HG02885 (cell line): ENCODE measurements at regions not wholly inside any gene's neighbourhood (a gene's known extent, or its start where the extent isn't known, plus 50 kb on each side); places are given as distances from the start of the nearest gene placed in this dataset.

Experiments
- ATAC-seq: cut with Tn5 transposase; IDR thresholded peaks from one replicate; pipeline ENCODE4 v1.9.1; 2021; ENCODE audit warnings: mild to moderate bottlenecking; ENCODE audit not compliant: unreplicated experiment, poor library complexity

DNA sequence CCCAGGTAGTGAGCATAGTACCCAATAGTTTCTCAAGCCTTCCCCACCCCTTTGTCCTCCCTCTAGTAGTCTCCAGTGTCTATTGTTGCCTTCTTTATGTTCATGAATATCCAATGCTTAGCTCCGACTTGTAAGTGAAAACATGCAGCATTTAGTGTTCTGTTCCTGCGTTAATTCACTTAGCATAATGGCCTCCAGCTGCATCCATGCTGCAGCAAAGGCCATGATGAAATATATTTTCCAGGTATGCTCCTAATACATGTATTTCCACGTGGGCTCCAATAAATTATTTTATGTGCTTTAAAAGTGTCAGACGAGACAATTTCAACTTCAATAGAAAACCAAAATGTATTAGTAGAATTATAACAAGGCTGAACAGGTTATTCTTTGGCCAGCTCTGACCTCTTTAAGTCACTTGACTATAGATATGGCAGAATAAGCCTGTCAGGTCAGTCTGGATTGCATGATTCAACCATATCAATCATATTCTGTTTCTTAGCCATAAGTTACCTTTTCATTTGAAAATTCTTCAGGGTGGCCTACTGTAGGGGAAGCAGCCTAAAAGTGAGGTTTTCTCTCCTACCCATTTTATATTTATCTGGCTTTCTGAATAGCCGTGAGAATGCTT, 2291.6 kb upstream of the WWC1 start:
- ATAC-seq = no peak

DNA sequence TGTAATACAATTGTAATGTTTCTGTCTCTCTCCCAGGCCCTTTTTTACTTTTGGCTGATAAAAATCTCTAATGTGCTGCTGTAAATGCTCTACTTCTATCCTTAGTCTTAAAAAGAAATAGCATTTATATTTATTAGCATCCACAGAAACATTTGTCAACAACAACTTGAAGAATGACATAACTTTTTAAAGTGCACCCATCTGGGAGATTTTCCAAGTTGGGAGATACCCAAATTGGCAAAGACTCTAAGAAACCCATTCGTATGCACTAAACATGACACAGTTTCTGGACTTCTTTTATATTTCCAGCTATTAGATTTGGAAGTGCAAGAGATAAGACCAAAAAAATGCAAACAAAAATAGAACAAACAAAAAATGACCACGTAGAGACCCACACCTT, 2287.4 kb upstream of the WWC1 start:
- ATAC-seq = no peak

DNA sequence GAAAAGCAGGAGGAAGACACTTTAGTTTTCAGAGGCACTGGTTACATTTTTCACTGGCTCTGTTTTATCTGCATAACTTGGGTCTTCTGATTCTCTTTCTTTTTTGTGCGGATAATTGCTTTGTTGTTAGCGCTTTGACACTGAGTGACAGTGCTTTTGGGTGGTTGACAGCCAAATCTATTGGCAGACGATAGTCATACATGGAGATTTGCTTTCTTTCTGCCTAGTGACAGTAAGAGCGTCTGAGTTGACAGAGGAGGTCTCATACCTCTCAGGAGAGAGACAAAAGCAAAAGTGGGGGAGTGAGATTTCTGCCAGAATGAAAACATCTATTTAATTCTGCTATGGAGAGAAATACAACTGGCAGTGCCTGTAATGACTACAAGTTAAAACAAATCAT, 2278.0 kb upstream of the WWC1 start:
- no peak for ATAC-seq

DNA sequence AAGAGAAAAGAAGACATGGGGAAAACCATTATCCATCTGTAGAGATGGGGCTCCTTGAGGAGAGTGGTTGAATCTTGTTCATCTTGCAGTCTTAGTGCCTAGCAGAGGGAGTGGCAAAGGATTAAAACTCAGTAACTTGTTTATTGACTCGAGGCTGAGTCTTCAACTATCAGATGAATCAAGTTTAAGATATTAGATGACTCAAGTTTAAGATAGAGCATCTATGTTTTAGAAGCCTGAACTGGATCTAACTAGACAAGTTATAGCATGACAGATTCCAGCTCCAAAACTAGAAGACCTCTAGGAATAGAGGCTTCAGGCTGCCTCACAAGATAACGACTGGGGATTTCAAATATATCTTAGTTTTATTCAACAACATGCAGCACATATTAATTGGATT, 2277.2 kb upstream of the WWC1 start:
- ATAC-seq = no peak

DNA sequence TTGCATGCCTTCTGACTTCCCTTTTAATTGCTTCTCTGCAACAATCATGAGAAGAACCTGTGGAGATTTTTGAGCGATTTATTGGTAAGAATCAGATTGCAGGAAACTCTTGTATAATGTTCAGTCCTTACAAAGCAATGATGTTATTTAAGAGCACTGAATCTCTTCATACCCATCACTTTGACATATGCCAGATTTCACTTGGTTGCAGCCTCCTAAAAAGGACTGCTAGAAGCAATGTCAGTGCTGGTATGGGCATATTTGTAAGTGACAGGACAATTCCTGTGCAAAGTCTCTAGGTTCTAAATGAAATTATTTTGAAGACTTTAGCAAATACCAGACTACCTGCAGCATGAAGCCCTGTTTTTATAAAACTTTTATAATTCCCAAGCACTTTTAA, 2272.7 kb upstream of the WWC1 start:
- ATAC-seq = no peak

DNA sequence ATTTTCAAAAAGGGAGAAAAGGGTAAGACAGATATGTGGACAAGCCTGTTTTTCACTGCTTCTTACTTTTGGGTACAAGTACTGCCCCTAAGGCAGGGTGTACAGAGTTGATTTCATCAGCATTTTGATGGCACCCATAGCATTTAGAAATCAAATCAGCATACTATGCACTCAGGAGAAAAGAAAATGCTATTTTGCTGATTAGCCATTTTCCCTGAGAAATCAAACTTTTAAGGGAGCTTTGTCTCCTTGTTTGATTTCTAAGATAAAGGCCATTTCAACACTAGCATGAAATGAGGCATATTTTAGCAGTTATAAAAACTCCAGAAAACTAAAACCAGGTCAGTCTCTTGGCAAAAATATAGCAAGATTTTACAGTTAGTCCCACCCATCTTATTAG, 2269.4 kb upstream of the WWC1 start:
- ATAC-seq = no peak

DNA sequence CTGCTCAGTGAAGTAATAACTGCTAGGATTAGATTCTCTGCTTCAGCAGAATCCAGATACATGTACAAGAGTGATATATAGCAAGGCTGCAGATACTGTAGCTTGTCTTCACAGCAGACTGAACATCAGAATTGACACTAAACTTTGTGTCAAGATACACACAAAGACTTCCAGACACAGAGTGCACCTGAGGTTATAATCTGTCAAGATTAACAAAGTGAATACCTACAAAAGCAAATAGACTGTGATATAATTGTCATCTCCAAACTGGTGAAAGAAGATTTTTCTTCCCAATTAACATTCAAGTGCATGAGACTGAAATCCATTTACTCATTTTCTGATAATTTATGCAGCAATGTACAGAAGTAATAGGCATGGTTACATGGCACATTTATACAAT, 2266.5 kb upstream of the WWC1 start:
- no peak for ATAC-seq

DNA sequence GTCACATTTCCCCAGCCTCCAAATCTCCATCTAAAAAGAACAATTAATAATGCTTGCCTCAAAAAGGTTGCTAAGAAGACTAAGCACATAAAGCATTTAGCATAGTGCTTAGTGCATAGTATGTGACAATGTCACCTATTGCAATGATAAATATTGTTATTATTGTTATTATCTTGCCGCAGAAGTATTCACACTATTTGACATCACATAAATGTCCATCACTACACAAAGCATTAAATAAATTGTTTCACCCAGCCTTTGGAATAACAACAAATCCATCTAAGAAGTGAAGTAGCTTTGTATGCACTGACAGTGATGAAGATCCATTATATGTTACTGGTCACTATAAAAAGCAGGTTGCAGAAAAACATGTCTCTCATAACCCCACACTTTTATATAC, 2263.9 kb upstream of the WWC1 start:
- ATAC-seq = no peak

DNA sequence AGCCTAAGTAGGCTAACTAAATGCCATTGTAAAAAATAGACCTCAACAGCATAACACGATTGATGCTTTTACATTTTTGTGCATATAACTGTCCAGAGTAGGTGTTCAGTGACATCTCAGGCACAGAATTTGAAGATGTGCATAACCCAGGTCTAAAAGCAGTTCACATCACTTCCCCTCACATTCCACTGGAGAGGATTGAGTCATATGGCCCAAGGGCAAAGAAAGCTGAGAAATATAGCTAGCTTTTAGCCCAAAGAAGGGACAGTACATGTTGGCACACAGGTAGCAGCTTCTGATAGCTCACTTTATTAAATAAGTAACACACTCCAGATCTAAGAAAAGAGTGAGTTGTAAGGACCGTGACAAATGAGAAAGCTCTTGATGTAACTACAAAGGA, 2259.5 kb upstream of the WWC1 start:
- ATAC-seq = no peak

DNA sequence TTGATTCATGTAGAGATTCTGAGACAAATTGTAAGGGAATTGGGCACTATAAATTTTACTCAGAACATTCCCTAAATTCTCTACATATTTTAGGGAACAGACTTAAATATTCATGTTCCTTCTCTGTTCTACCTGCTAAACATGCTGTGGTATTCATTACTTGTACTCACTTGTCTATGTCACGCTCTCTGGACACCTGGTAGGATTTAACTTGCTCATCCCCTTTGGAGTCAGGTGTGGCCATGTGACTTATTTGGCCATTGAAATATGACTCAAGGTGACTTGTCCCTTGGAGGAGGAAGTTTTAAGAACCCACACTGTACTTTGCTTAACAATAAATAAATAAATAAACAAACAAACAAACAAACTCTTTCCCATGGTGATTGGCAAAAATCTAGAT, 2258.8 kb upstream of the WWC1 start:
- no peak for ATAC-seq

DNA sequence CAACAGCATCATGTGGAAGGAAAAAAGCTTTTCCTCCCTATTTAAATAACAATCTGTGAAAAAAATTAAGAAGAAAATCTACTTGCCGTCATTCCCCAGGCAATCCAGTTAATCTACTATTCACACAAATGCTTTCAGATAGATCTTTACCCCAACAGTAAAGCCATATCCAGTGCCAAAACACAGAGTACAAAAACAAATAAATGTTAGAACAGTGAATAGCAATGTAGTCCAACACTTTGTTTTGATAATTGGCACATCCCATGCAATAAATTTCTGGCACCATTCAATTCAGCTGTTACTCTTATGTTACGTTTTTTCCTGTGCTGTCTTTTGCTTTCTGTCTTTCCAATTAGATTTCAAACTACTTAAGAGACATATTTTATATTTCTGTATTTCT, 2245.5 kb upstream of the WWC1 start:
- ATAC-seq = no peak

DNA sequence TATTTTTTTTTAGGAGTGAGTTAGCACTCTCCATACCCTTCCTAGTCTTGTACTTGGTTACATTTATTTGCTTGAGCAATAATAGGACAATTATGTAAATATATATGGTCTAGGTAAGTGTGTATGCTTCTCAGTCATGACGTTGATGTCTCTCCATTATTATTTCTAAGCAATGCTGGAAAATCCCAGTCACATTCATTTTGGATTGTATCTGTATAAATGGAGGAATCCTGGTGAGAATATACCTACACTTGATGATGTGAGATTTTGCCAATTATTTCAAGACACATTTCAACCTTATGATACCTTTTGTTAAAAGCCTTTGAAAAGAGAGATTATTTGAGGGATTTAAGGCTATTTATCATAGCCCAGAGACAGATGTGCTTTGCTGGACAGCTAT, 2244.5 kb upstream of the WWC1 start:
- ATAC-seq = no peak

DNA sequence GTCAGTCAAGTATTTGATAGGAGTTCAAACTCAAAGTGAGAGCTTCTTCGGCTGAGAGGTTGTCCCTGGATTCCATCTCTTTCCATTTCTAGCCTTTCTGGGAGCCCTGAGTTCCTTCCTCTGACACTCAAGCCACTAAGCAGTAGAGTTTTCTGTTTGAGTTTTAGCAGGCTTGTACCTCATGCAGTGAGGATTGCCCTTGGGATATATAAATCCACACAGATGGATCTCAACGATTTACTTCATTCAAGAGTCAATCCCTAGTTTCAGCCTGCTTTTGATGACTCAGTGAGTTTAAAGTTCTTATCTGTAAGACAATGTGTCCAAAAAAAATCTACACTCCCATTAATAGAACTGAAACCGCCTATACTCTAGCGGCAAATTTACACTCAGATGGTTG, 2240.9 kb upstream of the WWC1 start:
- ATAC-seq = no peak

DNA sequence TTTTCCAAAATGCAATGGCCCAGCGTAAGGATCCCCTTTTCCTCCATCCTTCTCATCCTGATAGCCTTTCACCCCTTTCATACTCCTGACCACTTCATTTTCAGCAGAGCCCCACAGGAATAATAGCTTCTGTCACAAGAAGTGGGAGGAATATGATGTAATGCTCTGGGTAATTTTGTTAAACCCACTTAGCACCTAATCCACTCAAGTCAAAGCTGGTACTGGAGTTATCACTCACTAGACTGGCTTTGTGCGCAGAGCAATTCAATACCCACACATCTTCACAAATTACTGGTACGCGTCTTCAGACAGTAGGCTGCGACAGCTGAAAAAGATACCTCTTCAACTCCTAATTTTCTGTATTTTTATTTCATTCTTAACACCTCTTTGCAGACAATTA, 2232.8 kb upstream of the WWC1 start:
- ATAC-seq = no peak

DNA sequence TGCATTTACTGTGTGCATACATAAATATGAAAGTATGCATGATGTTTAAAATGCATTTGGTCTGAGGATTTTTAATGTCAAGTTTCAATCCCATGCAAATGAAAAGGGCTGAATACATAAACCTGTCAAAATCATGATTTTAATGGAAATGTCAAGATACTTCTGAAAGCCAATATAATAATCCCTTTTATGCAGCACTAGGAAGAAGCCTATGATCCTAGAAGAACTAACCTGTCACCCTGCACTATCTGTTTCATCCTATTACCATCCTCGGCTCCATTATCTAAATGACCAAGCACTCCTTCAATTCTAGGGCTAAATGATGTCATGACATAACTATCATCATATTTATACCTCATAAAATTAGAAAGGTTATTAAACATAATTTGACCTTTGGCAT, 2229.4 kb upstream of the WWC1 start:
- no peak for ATAC-seq

DNA sequence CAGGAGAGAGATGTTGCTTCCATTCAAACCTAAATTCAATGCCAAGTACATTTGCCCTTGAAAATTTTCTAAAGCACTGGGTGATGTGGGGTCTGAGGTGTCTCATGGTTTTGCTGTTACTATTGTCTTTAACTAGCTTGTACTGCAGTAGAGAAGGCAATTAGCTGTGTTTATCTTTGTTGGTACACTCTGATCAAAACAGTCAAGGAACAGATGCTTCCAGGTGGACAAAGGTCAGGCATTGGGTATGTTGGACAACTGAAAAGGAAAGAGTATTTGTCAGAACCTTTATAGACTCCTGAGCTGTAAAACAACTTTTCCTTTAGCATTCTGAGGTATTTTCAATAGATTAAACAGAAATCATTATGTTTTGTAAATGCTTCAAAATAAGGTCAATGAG, 2228.7 kb upstream of the WWC1 start:
- ATAC-seq = no peak

DNA sequence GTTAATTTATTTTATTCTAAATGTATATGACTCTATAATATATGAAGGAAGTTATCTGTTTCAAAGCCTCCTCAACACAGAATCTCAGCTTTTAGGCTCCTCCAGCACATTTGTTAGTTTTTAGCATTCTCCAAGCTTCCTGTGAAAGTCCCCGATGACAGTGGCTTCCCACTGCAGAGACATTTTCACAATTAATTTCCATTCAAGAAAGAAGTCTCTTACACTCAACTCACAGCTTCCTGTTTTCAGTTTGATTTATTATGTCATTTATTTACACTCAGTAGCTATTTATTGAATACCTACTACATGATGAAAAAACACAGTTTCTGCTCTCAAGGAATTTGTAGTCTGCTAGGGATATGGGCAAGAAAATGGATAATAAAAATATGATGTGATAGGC, 2228.2 kb upstream of the WWC1 start:
- no peak for ATAC-seq

DNA sequence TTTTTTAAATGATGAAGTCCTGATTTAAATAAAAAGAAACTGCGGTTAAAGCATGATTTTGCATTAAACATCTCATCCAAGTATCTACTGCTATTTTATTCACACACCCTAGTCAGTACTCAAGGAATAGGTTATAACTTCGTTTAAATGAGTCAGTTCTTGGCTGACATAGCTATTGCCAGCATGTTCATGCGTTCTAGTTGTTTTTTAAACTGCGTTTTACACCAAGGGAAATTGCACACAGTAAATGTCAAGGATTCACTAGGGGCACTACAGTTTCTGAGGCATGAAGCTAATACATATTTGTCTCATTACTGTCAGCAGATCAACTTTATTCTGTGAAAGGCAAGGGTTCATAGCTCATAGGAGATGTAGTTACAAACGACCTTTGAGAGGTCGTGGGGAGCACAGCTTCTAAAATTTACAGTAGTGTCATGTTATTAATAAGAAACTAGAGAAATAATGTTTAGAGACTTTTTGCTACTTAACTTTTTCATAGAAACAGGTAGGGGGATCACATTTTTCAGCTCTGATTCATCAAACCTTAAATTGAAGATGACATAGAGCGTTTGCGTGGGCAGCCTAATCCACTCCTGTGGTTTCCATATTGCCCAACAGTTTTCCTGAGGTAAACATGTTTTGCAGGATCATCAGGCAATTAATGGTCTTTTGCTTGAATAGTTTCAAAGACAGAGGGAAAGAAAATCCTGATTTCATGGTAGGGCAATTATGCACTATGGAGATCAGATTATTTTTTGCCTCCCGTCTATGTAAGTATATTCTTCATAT, 2222.7 kb upstream of the WWC1 start:
- ATAC-seq = no peak

DNA sequence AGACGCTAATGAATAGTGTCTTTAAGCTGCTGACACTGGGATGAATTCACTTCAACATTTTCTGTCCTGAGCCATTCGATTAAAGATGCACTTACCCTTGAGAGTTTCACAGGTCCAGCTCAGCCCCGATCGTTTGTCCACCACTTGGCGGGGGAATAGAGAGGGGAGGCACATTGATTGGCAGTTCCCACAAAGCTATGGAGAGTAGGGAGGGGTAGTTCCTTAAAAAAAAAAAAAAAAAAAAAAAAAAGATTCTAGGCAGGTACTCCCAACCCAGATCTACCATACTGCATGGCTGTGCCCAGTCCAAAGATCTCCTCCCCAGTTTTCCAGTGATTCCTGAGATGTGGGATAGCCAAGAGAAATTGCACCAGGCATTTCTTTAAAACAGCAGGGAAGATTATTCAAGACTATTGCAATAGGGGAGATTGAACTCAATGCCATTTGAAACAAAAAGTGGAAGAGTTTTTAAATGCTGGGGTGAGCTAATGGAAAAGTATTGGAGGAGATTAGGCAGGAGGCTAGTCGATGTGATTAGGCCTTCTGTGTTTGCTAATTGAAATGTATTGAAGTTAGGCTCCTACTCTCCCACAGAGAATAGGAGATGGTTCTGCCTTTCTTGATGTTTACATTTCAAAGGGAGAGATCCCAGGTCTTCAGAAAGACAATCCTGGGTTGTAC, 2217.4 kb upstream of the WWC1 start:
- no peak for ATAC-seq

DNA sequence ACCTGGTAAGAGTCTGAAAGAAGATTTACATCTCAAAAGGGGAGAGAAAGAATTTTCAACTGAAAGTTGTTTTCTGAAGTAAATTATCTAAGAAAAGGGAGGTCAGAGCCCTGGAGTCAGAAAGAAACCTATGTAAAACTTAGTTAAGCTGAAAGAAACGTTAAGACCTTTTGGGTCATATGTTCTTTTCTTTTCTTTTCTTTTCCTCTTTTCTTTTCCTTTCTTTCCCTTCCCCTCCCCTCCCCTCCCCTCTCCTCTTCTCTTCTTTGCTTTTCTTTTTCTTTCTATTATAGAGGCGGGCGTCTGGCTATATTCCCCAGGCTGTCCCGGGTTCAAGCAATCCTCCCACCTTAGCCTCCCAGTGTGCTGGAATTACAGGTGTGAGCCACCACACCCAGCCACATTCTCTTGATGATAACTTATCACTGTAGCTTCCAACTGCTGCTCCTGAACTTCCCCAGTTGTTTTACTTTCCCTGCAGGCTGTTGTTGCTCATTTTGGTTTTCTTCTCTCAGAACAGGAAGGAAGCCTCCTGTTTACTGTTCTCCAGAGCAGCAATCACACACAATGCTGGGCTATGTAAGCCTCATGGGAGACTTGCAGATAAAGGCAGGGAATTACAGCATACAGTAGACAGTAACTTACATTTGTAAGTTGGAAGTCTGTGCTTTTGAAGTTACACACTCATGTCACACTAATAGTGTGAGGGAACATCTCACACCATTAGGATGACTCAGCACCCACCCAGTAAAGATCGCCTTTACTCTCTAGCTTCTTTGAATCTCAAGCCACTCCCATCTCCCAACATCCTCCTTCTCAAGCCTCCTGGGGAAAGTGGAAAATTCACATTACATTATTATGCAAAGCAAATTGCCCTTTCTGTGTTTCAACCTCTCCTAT, 2216.6 kb upstream of the WWC1 start:
- ATAC-seq = no peak
